HEK293 (cell line): ENCODE measurements at regions not wholly inside any gene's neighbourhood (a gene's known extent, or its start where the extent isn't known, plus 50 kb on each side); places are given as distances from the start of the nearest gene placed in this dataset.

Experiments used
- CTCF ChIA-PET: fragments of 350-600 bp; formaldehyde crosslinking; extraction: SDS; loops from one replicate; lab custom pipeline; 2021; ENCODE audit warnings: antibody characterized with exemption; lab: Yijun Ruan, JAX
- POLR2A ChIA-PET: fragments of 300-600 bp; formaldehyde crosslinking; extraction: SDS; loops from one replicate; lab custom pipeline; 2020; ENCODE audit warnings: antibody characterized with exemption, inconsistent platforms; lab: Yijun Ruan, JAX
- H3K27ac ChIP-seq: fragments of 200-500 bp; sonication (Bioruptor generic); 2 replicates; pipeline ENCODE4 v1.5.1; 2014; ENCODE audit warnings: low read depth, low read length, control low read depth, inconsistent platforms; ENCODE audit errors: extremely low read depth
- H3K36me3 ChIP-seq, 2 experiments: fragments of 200-500 bp in 1 of 2; sonication (Bioruptor generic) in 1 of 2; 1 replicate in 1 of 2; 2 replicates in 1 of 2; pipeline ENCODE4 v1.5.1; 2014 to 2017; ENCODE audit warnings: inconsistent platforms in 2 of 2, low read length in 2 of 2; ENCODE audit not compliant: control insufficient read depth in 2 of 2, insufficient read depth in 1 of 2
- H3K4me1 ChIP-seq: fragments of 200-500 bp; sonication (Bioruptor generic); 2 replicates; pipeline ENCODE4 v1.5.1; 2014; ENCODE audit warnings: mild to moderate bottlenecking, low read length, inconsistent platforms; ENCODE audit not compliant: control insufficient read depth, insufficient read depth
- H3K4me3 ChIP-seq: 2 replicates; pipeline ENCODE4 v1.5.1; 2011; ENCODE audit warnings: low read depth, mild to moderate bottlenecking, control low read depth, low read length, moderate library complexity
- H3K9me3 ChIP-seq: fragments of 200-500 bp; sonication (Bioruptor generic); 2 replicates; pipeline ENCODE4 v1.5.1; 2014; ENCODE audit warnings: low read depth, low read length, inconsistent platforms; ENCODE audit not compliant: control insufficient read depth, insufficient read depth
- BCL11A ChIP-seq: fragments of 450-650 bp; formaldehyde crosslinking; IDR thresholded peaks from 2 replicates; pipeline ENCODE4 v1.5.1; 2016; ENCODE audit warnings: low read depth, missing biosample characterization, missing genetic modification characterization
- EGR2 ChIP-seq: fragments of 450-650 bp; formaldehyde crosslinking; IDR thresholded peaks from 2 replicates; pipeline ENCODE4 v1.5.1; 2016; ENCODE audit warnings: low read depth, missing biosample characterization, missing genetic modification characterization
- OSR2 ChIP-seq: fragments of 450-650 bp; formaldehyde crosslinking; IDR thresholded peaks from 2 replicates; pipeline ENCODE4 v1.5.1; 2016; ENCODE audit warnings: missing biosample characterization, missing genetic modification characterization
- ZFHX2 ChIP-seq: fragments of 450-650 bp; formaldehyde crosslinking; conservative IDR thresholded peaks from 2 replicates; pipeline ENCODE4 v1.5.1; 2016; ENCODE audit warnings: missing biosample characterization, missing genetic modification characterization
- ZFP41 ChIP-seq: fragments of 450-650 bp; formaldehyde crosslinking; IDR thresholded peaks from 2 replicates; pipeline ENCODE4 v1.5.1; 2016; ENCODE audit warnings: missing biosample characterization, missing genetic modification characterization, borderline replicate concordance
- ZIC2 ChIP-seq: fragments of 450-650 bp; formaldehyde crosslinking; IDR thresholded peaks from 2 replicates; pipeline ENCODE4 v1.5.1; 2016; ENCODE audit warnings: missing biosample characterization, missing genetic modification characterization
- ZNF146 ChIP-seq: fragments of 450-650 bp; formaldehyde crosslinking; IDR thresholded peaks from 2 replicates; pipeline ENCODE4 v1.5.1; 2016; ENCODE audit warnings: missing biosample characterization, missing genetic modification characterization
- ZNF23 ChIP-seq: fragments of 450-650 bp; formaldehyde crosslinking; IDR thresholded peaks from 2 replicates; pipeline ENCODE4 v1.5.1; 2016; ENCODE audit warnings: missing biosample characterization, missing genetic modification characterization, borderline replicate concordance
- ZNF248 ChIP-seq: fragments of 450-650 bp; formaldehyde crosslinking; IDR thresholded peaks from 2 replicates; pipeline ENCODE4 v1.5.1; 2017; ENCODE audit warnings: missing biosample characterization, missing genetic modification characterization
- ZNF48 ChIP-seq: fragments of 450-650 bp; formaldehyde crosslinking; IDR thresholded peaks from 2 replicates; pipeline ENCODE4 v1.5.1; 2016; ENCODE audit warnings: missing biosample characterization, missing genetic modification characterization
- ZNF521 ChIP-seq: fragments of 450-650 bp; formaldehyde crosslinking; IDR thresholded peaks from 2 replicates; pipeline ENCODE4 v1.5.1; 2017; ENCODE audit warnings: missing biosample characterization, mild to moderate bottlenecking, missing genetic modification characterization
- ZNF530 ChIP-seq: fragments of 450-650 bp; formaldehyde crosslinking; IDR thresholded peaks from 2 replicates; pipeline ENCODE4 v1.5.1; 2016; ENCODE audit warnings: low read depth, missing biosample characterization, missing genetic modification characterization
- ZNF549 ChIP-seq: fragments of 450-650 bp; IDR thresholded peaks from 2 replicates; pipeline ENCODE4 v1.5.1; 2018; ENCODE audit warnings: missing biosample characterization, missing genetic modification characterization, mild to moderate bottlenecking, inconsistent platforms, moderate library complexity
- ZNF664 ChIP-seq: fragments of 450-650 bp; formaldehyde crosslinking; IDR thresholded peaks from 2 replicates; pipeline ENCODE4 v1.5.1; 2016; ENCODE audit warnings: missing biosample characterization, missing genetic modification characterization
- ZNF747 ChIP-seq: fragments of 450-650 bp; formaldehyde crosslinking; IDR thresholded peaks from 2 replicates; pipeline ENCODE4 v1.5.1; 2016; ENCODE audit warnings: missing biosample characterization, missing genetic modification characterization
- ZNF768 ChIP-seq: fragments of 450-650 bp; formaldehyde crosslinking; IDR thresholded peaks from 2 replicates; pipeline ENCODE4 v1.5.1; 2018; ENCODE audit warnings: missing biosample characterization, mild to moderate bottlenecking, missing genetic modification characterization
- ZNF777 ChIP-seq: fragments of 450-650 bp; formaldehyde crosslinking; IDR thresholded peaks from 2 replicates; pipeline ENCODE4 v1.5.1; 2017; ENCODE audit warnings: missing biosample characterization, missing genetic modification characterization, borderline replicate concordance
- TF ChIP-seq, protein P1 (sequence below): fragments of 450-650 bp; formaldehyde crosslinking; IDR thresholded peaks from 2 replicates; pipeline ENCODE4 v1.5.1; 2016; ENCODE audit warnings: missing biosample characterization, missing genetic modification characterization
- TF ChIP-seq, protein P2 (sequence below): fragments of 450-650 bp; formaldehyde crosslinking; IDR thresholded peaks from 2 replicates; pipeline ENCODE4; 2016; ENCODE audit warnings: missing biosample characterization, missing genetic modification characterization
- TF ChIP-seq, protein P3 (sequence below): fragments of 450-650 bp; formaldehyde crosslinking; IDR thresholded peaks from 2 replicates; pipeline ENCODE4 v1.5.1; 2017; ENCODE audit warnings: missing biosample characterization, missing genetic modification characterization
- TF ChIP-seq, protein P4 (sequence below): fragments of 450-650 bp; formaldehyde crosslinking; IDR thresholded peaks from 2 replicates; pipeline ENCODE4 v1.5.1; 2017; ENCODE audit warnings: missing biosample characterization, missing genetic modification characterization
- TF ChIP-seq, protein P5 (sequence below): fragments of 450-650 bp; formaldehyde crosslinking; IDR thresholded peaks from 2 replicates; pipeline ENCODE4 v1.5.1; 2016; ENCODE audit warnings: missing biosample characterization, missing genetic modification characterization
- TF ChIP-seq, protein P6 (sequence below): fragments of 450-650 bp; formaldehyde crosslinking; IDR thresholded peaks from 2 replicates; pipeline ENCODE4 v1.5.1; 2016; ENCODE audit warnings: missing biosample characterization, missing genetic modification characterization

DNA sequence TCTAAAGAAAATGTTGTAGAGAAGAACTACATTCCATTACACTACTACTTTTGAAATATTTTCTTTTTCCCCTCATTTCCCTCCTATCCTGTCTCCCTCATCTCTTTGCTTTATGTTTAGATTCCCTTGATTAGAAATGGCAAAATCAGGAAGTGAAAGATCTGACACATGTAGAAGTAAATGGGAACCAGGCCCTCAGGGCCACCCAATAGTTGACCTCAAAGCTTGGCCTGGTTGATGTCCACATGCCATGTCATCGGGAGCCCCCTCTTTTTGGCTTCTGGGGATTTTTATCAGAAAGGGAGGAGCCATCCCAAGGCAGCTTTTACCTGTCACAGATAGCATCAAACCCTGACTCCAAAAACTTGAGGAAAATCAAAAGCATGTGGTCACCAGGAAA, 168.3 kb upstream of the ECI2 start:
- Histone ChIP-seq H3K27ac (no peak overlapping the region), H3K36me3 (no peaks in the 10 kb centered on the region), H3K4me3 (no peak overlapping the region), H3K4me1 (no peaks in the 10 kb centered on the region), H3K9me3 (no peaks in the 10 kb centered on the region)
- ChIA-PET CTCF (interaction anchor here (0.6 to 1.2 kb wide), 3 partner anchors 22 to 181 kb away, joined by 3 to 5 read pairs (median 3); no protein-coding TSS in a partner anchor), POLR2A (no interaction called here)
- TF ChIP-seq ZNF530: no peak
- no peak for TF ChIP-seq ZIC2
- TF ChIP-seq, protein P1, sequence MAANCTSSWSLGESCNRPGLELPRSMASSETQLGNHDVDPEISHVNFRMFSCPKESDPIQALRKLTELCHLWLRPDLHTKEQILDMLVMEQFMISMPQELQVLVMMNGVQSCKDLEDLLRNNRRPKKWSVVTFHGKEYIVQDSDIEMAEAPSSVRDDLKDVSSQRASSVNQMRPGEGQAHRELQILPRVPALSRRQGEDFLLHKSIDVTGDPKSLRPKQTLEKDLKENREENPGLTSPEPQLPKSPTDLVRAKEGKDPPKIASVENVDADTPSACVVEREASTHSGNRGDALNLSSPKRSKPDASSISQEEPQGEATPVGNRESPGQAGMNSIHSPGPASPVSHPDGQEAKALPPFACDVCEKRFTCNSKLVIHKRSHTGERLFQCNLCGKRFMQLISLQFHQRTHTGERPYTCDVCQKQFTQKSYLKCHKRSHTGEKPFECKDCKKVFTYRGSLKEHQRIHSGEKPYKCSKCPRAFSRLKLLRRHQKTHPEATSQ (tag by site-specific recombination): no peak
- no peak for TF ChIP-seq ZNF248
- no peak for TF ChIP-seq OSR2
- TF ChIP-seq ZNF777: no peak
- TF ChIP-seq, protein P2, sequence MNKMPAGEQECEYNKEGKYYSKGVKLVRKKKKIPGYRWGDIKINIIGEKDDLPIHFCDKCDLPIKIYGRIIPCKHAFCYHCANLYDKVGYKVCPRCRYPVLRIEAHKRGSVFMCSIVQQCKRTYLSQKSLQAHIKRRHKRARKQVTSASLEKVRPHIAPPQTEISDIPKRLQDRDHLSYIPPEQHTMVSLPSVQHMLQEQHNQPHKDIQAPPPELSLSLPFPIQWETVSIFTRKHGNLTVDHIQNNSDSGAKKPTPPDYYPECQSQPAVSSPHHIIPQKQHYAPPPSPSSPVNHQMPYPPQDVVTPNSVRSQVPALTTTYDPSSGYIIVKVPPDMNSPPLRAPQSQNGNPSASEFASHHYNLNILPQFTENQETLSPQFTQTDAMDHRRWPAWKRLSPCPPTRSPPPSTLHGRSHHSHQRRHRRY (tag by site-specific recombination): no peak

DNA sequence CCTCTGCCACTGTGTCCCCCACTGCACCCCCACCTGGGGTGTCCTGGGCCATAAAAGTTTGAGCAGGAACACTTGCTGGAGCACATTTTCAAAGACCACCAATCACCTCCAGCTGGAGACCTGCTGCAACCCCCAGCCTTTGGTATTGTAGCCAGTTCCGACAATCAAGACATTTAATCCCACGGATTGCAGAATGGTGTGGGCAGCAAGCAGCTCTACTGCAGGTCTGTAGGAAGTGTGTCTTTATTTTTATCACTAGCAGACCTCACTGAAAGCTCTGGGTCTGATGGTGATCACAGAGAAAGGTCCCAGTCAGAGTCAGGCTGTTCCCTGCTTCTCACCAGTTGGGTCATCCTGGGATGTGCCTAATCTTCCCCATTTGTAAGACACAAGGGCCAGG, 167.1 kb upstream of the ECI2 start:
- ChIA-PET CTCF (interaction anchor here (0.7 to 1.1 kb wide), 2 partner anchors 13 to 92 kb away, joined by 3 read pairs; no protein-coding TSS in a partner anchor), POLR2A (no interaction called here)
- no peak for TF ChIP-seq BCL11A (tag by site-specific recombination)
- TF ChIP-seq ZNF48: no peak
- no peak for TF ChIP-seq ZNF768
- TF ChIP-seq, protein P3, sequence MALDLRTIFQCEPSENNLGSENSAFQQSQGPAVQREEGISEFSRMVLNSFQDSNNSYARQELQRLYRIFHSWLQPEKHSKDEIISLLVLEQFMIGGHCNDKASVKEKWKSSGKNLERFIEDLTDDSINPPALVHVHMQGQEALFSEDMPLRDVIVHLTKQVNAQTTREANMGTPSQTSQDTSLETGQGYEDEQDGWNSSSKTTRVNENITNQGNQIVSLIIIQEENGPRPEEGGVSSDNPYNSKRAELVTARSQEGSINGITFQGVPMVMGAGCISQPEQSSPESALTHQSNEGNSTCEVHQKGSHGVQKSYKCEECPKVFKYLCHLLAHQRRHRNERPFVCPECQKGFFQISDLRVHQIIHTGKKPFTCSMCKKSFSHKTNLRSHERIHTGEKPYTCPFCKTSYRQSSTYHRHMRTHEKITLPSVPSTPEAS: no peak
- TF ChIP-seq, protein P4, sequence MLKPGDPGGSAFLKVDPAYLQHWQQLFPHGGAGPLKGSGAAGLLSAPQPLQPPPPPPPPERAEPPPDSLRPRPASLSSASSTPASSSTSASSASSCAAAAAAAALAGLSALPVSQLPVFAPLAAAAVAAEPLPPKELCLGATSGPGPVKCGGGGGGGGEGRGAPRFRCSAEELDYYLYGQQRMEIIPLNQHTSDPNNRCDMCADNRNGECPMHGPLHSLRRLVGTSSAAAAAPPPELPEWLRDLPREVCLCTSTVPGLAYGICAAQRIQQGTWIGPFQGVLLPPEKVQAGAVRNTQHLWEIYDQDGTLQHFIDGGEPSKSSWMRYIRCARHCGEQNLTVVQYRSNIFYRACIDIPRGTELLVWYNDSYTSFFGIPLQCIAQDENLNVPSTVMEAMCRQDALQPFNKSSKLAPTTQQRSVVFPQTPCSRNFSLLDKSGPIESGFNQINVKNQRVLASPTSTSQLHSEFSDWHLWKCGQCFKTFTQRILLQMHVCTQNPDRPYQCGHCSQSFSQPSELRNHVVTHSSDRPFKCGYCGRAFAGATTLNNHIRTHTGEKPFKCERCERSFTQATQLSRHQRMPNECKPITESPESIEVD: no peak
- TF ChIP-seq ZNF521 (tag by site-specific recombination): no peak
- TF ChIP-seq, protein P5, sequence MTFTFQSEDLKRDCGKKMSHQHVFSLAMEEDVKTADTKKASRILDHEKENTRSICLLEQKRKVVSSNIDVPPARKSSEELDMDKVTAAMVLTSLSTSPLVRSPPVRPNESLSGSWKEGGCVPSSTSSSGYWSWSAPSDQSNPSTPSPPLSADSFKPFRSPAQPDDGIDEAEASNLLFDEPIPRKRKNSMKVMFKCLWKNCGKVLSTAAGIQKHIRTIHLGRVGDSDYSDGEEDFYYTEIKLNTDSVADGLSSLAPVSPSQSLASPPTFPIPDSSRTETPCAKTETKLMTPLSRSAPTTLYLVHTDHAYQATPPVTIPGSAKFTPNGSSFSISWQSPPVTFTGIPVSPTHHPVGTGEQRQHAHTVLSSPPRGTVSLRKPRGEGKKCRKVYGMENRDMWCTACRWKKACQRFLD (tag by site-specific recombination): no peak
- TF ChIP-seq ZNF23: no peak
- TF ChIP-seq, protein P6, sequence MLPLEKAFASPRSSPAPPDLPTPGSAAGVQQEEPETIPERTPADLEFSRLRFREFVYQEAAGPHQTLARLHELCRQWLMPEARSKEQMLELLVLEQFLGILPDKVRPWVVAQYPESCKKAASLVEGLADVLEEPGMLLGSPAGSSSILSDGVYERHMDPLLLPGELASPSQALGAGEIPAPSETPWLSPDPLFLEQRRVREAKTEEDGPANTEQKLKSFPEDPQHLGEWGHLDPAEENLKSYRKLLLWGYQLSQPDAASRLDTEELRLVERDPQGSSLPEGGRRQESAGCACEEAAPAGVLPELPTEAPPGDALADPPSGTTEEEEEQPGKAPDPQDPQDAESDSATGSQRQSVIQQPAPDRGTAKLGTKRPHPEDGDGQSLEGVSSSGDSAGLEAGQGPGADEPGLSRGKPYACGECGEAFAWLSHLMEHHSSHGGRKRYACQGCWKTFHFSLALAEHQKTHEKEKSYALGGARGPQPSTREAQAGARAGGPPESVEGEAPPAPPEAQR: no peak
- TF ChIP-seq ZNF549 (tag by site-specific recombination): no peak
- TF ChIP-seq EGR2 (tag by site-specific recombination): peak; percentile 43; the same call in 1 of the 2 replicates
- no peak for TF ChIP-seq ZFP41 (tag by site-specific recombination)
- no peak for TF ChIP-seq ZNF146 (tag by site-specific recombination)
- TF ChIP-seq ZNF747 (tag by site-specific recombination): no peak
- 0 out of 2 replicates have a peak, but pooled peaks have one; percentile 9 for TF ChIP-seq ZFHX2 (tag by site-specific recombination)
- TF ChIP-seq ZNF664 (tag by site-specific recombination): no peak
- H3K27ac ChIP-seq: no peak overlapping the region
- H3K9me3 ChIP-seq: no peaks in the 10 kb centered on the region
- no peaks in the 10 kb centered on the region for H3K36me3 ChIP-seq
- no peaks in the 10 kb centered on the region for H3K4me1 ChIP-seq
- H3K4me3 ChIP-seq: no peak overlapping the region
